ENCODE measurements at regions not wholly inside any gene's neighbourhood (a gene's known extent, or its start where the extent isn't known, plus 50 kb on each side); places are given as distances from the start of the nearest gene placed in this dataset.

DNA sequence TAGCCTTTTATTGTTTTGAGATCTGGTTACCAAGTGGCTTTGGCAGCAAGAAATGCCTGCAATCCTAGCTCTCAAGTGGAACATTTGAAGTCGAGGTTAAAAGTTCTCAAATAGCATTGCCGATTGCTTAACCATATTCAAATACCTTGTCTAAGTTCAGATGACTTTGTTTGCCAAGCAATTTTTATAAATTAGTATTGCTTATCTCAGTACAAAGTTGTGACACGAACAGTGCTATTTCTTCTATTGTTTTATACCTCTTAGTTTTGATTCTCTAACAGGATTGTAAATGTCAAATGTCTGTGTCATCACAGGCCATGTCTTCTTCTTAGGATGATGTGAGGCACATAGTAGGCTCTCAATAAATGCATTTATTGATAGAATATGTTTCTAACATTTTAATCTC, 633.3 kb downstream of the PTPRC start:
- TF ChIP-seq, protein P1, sequence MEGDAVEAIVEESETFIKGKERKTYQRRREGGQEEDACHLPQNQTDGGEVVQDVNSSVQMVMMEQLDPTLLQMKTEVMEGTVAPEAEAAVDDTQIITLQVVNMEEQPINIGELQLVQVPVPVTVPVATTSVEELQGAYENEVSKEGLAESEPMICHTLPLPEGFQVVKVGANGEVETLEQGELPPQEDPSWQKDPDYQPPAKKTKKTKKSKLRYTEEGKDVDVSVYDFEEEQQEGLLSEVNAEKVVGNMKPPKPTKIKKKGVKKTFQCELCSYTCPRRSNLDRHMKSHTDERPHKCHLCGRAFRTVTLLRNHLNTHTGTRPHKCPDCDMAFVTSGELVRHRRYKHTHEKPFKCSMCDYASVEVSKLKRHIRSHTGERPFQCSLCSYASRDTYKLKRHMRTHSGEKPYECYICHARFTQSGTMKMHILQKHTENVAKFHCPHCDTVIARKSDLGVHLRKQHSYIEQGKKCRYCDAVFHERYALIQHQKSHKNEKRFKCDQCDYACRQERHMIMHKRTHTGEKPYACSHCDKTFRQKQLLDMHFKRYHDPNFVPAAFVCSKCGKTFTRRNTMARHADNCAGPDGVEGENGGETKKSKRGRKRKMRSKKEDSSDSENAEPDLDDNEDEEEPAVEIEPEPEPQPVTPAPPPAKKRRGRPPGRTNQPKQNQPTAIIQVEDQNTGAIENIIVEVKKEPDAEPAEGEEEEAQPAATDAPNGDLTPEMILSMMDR (IDR thresholded peaks at IDR 0.05; ENCODE audit: low read depth, low read length): no peak
- H3K4me3 ChIP-seq (ENCODE audit: low read depth, low read length): no peak overlapping the region
- peak; percentile 91 for DNase-seq (ENCODE audit: low read depth, low spot score)
- in situ Hi-C loops (cut with HindIII; ENCODE audit: low sequenced_read_pairs): no loop called here

DNA sequence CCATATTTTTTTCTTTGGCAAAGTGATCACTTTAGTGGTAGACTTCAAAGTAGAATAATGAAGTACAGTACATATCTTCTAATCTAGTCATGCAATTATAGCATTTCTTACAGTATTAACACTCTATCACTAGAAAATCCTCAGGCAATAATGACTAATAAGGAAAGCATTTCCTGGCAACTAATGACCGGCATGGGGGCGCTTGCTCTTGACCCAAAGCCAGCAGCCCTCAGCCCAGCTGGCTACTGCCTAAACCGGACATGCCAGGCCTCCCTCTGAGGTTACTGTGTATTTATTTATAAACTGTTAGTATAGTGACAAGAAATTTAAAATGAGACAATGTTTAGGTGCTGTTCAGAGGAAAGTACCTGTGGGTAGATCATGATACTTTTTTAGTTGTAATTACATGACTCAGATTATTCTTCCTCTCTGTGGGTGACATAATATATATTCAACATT, 633.8 kb downstream of the PTPRC start:
- in situ Hi-C loops (cut with HindIII; ENCODE audit: low sequenced_read_pairs): no loop called here
- no peak overlapping the region for H3K4me3 ChIP-seq (ENCODE audit: low read depth, low read length)
- peak; percentile 96 for DNase-seq (ENCODE audit: low read depth, low spot score)
- TF ChIP-seq, protein P1 (IDR thresholded peaks at IDR 0.05; ENCODE audit: low read depth, low read length): no peak

DNA sequence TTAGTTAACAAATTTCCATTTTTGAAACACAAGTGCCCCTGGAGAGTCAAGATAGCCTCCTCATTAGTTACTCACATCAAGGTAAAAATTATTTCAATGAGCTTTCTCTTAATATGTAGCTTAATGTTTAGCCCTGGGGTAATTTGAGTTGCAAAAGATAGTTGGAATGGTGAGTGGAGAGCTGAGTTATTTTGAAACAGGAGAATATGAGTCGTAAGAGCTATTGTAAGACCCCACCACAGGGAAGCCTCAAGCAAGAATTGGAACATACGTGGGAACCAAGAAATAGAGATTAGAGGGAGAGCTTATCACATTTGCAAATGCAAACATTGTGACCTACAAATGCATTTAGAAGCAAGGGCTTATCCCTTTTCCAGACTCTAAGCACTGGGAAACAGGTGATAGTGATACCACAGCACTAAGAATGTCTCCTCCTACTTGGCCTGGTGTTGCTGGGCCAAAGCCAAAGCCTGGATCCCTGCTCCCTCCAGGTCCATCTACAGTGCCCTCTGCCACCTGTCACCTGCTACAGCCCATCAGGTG, 635.1 kb downstream of the PTPRC start:
- TF ChIP-seq, protein P1 (IDR thresholded peaks at IDR 0.05; ENCODE audit: low read depth, low read length): no peak
- in situ Hi-C loops (cut with HindIII; ENCODE audit: low sequenced_read_pairs): no loop called here
- H3K4me3 ChIP-seq (ENCODE audit: low read depth, low read length): no peak overlapping the region
- DNase-seq (ENCODE audit: low read depth, low spot score): peak; percentile 32

DNA sequence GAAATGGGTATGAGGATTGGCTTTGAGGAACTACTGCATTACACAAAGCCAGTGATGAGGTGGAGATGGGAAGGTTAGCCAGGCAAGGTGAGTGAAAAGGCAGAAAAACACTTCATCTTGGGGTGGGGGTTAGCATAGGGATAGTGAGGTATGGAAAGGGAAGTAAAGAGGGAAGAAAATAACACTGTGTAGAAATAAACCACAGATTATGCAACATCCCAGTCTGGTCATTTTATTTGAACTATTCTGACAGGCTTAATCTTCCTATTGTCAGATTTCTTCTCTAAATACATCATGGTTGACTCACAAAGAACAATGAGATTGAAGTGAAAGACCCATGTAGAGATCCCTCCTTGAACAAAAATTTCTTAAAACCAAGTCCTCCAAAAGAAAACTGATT, 640.2 kb downstream of the PTPRC start:
- no peak overlapping the region for H3K4me3 ChIP-seq (ENCODE audit: low read depth, low read length)
- TF ChIP-seq, protein P1 (IDR thresholded peaks at IDR 0.05; ENCODE audit: low read depth, low read length): no peak
- in situ Hi-C loops (cut with HindIII; ENCODE audit: low sequenced_read_pairs): no loop called here
- DNase-seq (ENCODE audit: low read depth, low spot score): no peak

DNA sequence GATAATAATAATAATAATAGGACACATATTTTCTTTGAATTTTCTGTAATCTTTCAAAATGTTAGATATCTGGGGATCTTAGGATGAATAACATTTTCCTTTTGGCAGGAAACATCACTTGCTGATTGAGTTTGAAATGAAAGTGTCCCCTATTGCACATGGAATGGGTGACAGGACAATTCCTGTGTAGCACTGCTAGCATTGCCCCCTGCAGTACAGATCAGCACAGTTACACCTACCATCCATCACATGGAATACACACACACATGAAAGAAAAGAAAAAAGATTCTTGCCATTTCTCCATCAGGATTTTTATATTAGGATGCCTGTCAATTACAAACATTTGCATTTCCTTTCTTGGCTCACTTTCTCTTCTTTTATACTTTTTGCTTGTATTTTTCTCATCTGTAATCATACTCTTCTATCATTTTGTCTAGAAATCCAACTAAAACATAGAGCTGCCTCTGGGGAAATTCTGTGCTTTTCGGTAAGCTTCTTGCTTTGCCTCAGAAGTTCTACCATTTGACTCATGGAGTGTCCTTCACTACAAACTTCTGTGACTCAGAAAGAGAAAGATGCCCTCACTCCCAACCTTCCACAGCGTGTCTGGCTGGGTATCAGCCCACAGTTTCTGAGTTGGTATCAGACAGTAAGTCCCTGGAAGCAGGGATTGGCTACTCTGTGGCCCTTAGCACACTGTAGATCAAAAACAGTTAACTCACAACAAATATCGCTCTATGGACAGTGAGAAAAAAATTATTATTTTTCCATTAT, 641.2 kb downstream of the PTPRC start:
- TF ChIP-seq, protein P1 (IDR thresholded peaks at IDR 0.05; ENCODE audit: low read depth, low read length): no peak
- H3K4me3 ChIP-seq (ENCODE audit: low read depth, low read length): no peak overlapping the region
- in situ Hi-C loops (cut with HindIII; ENCODE audit: low sequenced_read_pairs): no loop called here
- DNase-seq (ENCODE audit: low read depth, low spot score): no peak

DNA sequence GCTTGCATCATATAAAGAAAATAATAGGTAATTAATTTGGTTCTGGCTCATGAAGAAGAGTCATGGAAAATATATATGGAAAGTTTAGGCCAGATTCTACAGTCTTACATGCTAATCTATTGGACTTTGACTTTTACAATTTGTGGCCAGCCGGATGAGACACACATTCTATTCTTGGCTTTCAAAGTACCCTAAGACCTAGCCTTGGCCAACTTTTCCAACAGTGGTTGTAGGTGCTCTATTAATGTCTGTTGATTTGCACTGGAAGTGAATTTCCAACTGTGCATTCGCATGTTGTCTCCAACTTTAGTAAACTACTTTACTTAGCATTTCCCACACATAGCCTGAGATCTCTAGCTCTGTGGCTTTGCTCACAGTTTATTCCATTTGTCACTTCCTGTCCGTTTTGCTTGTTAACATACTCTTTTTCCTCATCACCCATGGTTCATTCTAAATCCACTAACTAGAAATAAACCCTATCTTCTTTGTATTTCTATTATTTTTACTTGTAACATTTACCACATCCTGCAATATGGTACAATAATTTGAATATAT, 644.0 kb downstream of the PTPRC start:
- in situ Hi-C loops (cut with HindIII; ENCODE audit: low sequenced_read_pairs): no loop called here
- TF ChIP-seq, protein P1 (IDR thresholded peaks at IDR 0.05; ENCODE audit: low read depth, low read length): no peak
- DNase-seq (ENCODE audit: low read depth, low spot score): peak; percentile 63
- no peak overlapping the region for H3K4me3 ChIP-seq (ENCODE audit: low read depth, low read length)
